ENCODE measurements at regions not wholly inside any gene's neighbourhood (a gene's known extent, or its start where the extent isn't known, plus 50 kb on each side); places are given as distances from the start of the nearest gene placed in this dataset.

GRCh38 chr4:59240011-59240410 is 1960.1 kb upstream of the ADGRL3 start:
- H3K4me2 ChIP-seq (ENCODE audit: insufficient read depth, low read length) = no peak overlapping the region
- DNase-seq (ENCODE audit: insufficient read length, low spot score, missing footprints) = no peak

GRCh38 chr4:59243038-59243437 is 1957.1 kb upstream of the ADGRL3 start:
- Histone ChIP-seq H3K4me2 (ENCODE audit: insufficient read depth, low read length) (no peak overlapping the region), H3K4me3 (ENCODE audit: insufficient read depth, low read length) (no peak overlapping the region), H2AFZ (ENCODE audit: low read length) (no peak overlapping the region), H3K9me3 (ENCODE audit: low read depth, low read length) (no peaks in the 10 kb centered on the region), H3K27ac (ENCODE audit: low read depth, low read length) (no peak overlapping the region), H3K36me3 (ENCODE audit: insufficient read depth, low read length) (no peaks in the 10 kb centered on the region), H4K20me1 (ENCODE audit: insufficient read depth, low read length) (no peaks in the 10 kb centered on the region), H3K79me2 (ENCODE audit: insufficient read depth, low read length) (no peaks in the 10 kb centered on the region), H3K4me1 (ENCODE audit: insufficient read depth, low read length) (no peaks in the 10 kb centered on the region), H3K27me3 (ENCODE audit: insufficient read depth, low read length) (no peaks in the 10 kb centered on the region)
- TF ChIP-seq CTCF (IDR thresholded peaks at IDR 0.05; ENCODE audit: extremely low read depth, low read depth, low read length) = no peak
- DNase-seq (ENCODE audit: insufficient read length, low spot score, missing footprints) = no peak

More at GRCh38 chr4:59240011-59240410, 1960.1 kb upstream of the ADGRL3 start:
- H3K4me1 ChIP-seq (ENCODE audit: insufficient read depth, low read length) = no peaks in the 10 kb centered on the region
- no peaks in the 10 kb centered on the region for H3K79me2 ChIP-seq (ENCODE audit: insufficient read depth, low read length)
- no peak overlapping the region for H3K27ac ChIP-seq (ENCODE audit: low read depth, low read length)
- no peak for TF ChIP-seq CTCF (IDR thresholded peaks at IDR 0.05; ENCODE audit: extremely low read depth, low read depth, low read length)
- H2AFZ ChIP-seq (ENCODE audit: low read length) = no peak overlapping the region
- no peaks in the 10 kb centered on the region for H3K27me3 ChIP-seq (ENCODE audit: insufficient read depth, low read length)
- no peaks in the 10 kb centered on the region for H3K36me3 ChIP-seq (ENCODE audit: insufficient read depth, low read length)
- H4K20me1 ChIP-seq (ENCODE audit: insufficient read depth, low read length) = no peaks in the 10 kb centered on the region
- H3K4me3 ChIP-seq (ENCODE audit: insufficient read depth, low read length) = no peak overlapping the region
- H3K9me3 ChIP-seq (ENCODE audit: low read depth, low read length) = no peaks in the 10 kb centered on the region

- Histone ChIP-seq H3K79me2 (ENCODE audit: insufficient read depth, low read length) (no peaks in the 10 kb centered on the region), H3K4me2 (ENCODE audit: insufficient read depth, low read length) (no peak overlapping the region), H3K4me3 (ENCODE audit: insufficient read depth, low read length) (no peak overlapping the region), H2AFZ (ENCODE audit: low read length) (no peak overlapping the region), H3K27ac (ENCODE audit: low read depth, low read length) (no peak overlapping the region), H3K27me3 (ENCODE audit: insufficient read depth, low read length) (no peaks in the 10 kb centered on the region), H3K36me3 (ENCODE audit: insufficient read depth, low read length) (no peaks in the 10 kb centered on the region), H4K20me1 (ENCODE audit: insufficient read depth, low read length) (no peaks in the 10 kb centered on the region), H3K9me3 (ENCODE audit: low read depth, low read length) (no peaks in the 10 kb centered on the region), H3K4me1 (ENCODE audit: insufficient read depth, low read length) (no peaks in the 10 kb centered on the region)
- no peak for DNase-seq (ENCODE audit: insufficient read length, low spot score, missing footprints)
- no peak for TF ChIP-seq CTCF (IDR thresholded peaks at IDR 0.05; ENCODE audit: extremely low read depth, low read depth, low read length)
Observed at GRCh38 chr4:59247032-59247431, 1953.1 kb upstream of the ADGRL3 start.

GRCh38 chr4:59248313-59248712 is 1951.8 kb upstream of the ADGRL3 start:
- no peak for TF ChIP-seq CTCF (IDR thresholded peaks at IDR 0.05; ENCODE audit: extremely low read depth, low read depth, low read length)
- Histone ChIP-seq H3K4me2 (ENCODE audit: insufficient read depth, low read length) (no peak overlapping the region), H3K4me3 (ENCODE audit: insufficient read depth, low read length) (no peak overlapping the region), H3K79me2 (ENCODE audit: insufficient read depth, low read length) (no peaks in the 10 kb centered on the region), H3K27ac (ENCODE audit: low read depth, low read length) (no peak overlapping the region), H3K27me3 (ENCODE audit: insufficient read depth, low read length) (no peaks in the 10 kb centered on the region), H3K9me3 (ENCODE audit: low read depth, low read length) (no peaks in the 10 kb centered on the region), H2AFZ (ENCODE audit: low read length) (no peak overlapping the region), H3K4me1 (ENCODE audit: insufficient read depth, low read length) (no peaks in the 10 kb centered on the region), H4K20me1 (ENCODE audit: insufficient read depth, low read length) (no peaks in the 10 kb centered on the region), H3K36me3 (ENCODE audit: insufficient read depth, low read length) (no peaks in the 10 kb centered on the region)
- DNase-seq (ENCODE audit: insufficient read length, low spot score, missing footprints) = no peak

All from osteoblast (primary cell).